ENCODE measurements at regions not wholly inside any gene's neighbourhood (a gene's known extent, or its start where the extent isn't known, plus 50 kb on each side); places are given as distances from the start of the nearest gene placed in this dataset.

DNA sequence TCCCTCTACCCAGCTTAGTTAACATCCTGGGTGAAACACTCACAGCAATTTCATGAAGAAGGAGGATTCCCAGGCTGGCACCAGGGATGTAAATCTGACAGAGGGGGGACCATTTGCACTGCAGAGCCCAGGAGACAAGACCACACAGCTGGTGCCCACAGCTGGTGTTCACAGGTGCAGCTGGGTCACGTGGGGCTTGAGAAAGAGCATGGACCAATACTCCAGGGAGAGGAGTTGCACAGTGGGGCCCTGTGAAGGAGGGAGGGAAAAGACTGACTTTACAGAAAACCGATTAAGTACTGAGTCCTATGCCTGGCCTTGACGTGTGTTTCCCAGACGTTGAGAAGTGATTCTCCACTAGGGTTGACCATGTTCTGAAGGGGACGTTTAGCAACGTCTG lies 1316.7 kb upstream of the TMEM132C start:
- DNase-seq (ENCODE audit: insufficient read length, low spot score), result no peak
- TF ChIP-seq, protein P1, sequence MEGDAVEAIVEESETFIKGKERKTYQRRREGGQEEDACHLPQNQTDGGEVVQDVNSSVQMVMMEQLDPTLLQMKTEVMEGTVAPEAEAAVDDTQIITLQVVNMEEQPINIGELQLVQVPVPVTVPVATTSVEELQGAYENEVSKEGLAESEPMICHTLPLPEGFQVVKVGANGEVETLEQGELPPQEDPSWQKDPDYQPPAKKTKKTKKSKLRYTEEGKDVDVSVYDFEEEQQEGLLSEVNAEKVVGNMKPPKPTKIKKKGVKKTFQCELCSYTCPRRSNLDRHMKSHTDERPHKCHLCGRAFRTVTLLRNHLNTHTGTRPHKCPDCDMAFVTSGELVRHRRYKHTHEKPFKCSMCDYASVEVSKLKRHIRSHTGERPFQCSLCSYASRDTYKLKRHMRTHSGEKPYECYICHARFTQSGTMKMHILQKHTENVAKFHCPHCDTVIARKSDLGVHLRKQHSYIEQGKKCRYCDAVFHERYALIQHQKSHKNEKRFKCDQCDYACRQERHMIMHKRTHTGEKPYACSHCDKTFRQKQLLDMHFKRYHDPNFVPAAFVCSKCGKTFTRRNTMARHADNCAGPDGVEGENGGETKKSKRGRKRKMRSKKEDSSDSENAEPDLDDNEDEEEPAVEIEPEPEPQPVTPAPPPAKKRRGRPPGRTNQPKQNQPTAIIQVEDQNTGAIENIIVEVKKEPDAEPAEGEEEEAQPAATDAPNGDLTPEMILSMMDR (IDR thresholded peaks at IDR 0.05; ENCODE audit: insufficient read depth, missing control alignments), result no peak
- no peak for FAIRE-seq

DNA sequence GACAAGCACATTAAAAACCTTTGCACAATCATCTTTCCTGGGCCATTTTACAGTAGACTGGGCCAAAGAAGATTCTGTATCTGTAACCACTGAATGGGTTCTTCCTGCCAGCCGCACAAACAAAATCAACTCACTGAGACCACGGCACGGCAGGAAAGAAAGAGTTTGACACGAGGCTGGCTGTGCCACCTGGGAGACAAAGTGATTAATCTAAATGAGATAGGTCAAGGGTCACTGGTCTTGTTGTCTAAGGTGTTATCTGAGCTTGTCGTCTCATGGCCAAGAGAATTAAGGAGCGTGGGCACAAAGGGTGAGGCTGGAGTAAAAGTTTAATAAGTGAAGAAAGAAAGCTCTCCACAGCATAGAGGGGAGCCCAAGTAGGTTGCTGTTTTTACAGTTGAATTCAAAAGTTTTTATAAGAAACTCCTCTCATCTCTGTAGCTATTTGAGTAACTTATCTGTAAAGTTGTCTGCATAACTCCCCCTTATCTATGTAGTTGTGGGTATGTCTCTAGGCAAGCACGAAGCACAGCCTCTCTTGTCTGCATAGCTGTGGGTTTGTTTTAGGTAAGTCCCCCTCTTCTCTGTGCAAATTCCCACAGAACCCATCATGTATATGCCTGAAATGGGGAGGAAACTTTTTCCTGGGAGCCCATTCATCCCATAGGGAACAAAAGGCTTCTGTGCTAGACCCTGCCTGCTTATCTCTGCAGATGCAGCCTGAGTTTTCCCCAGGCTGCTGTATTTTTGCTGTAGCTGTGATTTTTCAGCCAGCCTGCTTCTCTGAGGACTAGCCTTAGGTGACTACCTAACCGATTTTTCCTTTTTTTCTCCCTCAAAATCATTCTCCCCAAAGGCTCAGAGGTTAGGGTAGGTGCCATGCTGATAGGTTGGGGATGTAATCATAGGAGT lies 1314.6 kb upstream of the TMEM132C start:
- FAIRE-seq (no peak), DNase-seq (ENCODE audit: insufficient read length, low spot score) (no peak)
- TF ChIP-seq, protein P1 (IDR thresholded peaks at IDR 0.05; ENCODE audit: insufficient read depth, missing control alignments), result no peak

DNA sequence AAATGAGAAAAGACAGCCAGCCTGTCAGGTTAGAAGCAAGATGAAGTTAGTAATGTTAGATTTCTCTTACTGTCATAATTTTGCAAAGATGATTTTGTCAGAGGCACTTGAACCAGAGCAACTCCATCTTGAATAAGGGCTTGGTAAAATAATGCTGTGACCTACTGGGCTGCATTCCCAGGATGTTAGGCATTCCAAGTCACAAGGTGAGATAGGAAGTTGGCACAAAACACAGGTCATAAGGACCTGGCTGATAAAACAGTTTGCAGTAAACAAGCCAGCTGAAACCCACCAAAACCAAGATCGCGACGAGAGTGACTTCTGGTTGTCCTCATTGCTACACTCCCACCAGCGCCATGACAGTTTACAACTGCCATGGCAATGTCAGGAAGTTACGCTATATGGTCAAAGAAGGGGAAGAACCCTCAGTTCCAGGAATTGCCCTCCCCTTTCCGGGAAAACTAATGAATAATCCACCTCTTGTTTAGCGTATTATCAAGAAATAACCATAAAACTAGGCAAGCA lies 1313.5 kb upstream of the TMEM132C start:
- TF ChIP-seq, protein P1 (IDR thresholded peaks at IDR 0.05; ENCODE audit: insufficient read depth, missing control alignments), result no peak
- DNase-seq (ENCODE audit: insufficient read length, low spot score) (no peak), FAIRE-seq (no peak)

DNA sequence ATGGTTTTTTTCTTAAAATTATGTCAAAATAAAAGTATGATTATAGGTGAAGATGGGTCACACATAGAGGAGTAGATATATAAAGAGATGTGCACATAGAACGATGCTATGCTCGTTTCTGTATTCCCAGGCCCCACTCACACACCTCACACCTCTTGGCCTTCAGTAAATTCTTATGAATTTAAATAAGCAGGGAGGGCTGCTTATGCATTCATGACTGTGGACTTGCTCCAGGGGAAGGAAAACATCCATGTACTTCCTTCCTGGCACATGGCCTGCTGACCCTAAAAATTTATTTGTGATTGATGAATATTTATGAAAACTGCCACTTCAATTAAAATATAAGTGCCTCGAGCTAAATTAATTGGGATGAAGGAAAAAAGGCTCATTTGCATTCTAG lies 1306.7 kb upstream of the TMEM132C start:
- TF ChIP-seq, protein P1 (IDR thresholded peaks at IDR 0.05; ENCODE audit: insufficient read depth, missing control alignments), result no peak
- DNase-seq (ENCODE audit: insufficient read length, low spot score) (no peak), FAIRE-seq (no peak)

DNA sequence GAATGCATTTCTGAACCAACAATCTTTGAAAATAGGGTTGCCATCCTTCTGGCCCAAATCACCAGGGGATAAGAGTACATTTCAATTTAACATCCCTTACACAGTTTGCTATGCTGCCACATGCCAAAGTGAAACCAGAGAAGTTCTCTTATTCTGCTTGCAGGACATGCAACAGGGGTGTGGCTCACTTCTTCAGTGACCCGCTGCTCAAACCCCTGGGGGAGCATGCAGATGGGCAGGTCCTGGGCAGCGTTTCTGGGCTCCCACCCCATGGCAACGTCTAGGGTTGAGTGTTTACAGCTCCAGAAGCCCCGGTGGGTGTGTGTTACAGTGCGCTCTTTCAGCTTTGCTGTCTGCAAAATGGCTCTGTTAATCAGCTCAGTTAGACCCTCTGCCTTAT lies 1306.3 kb upstream of the TMEM132C start:
- TF ChIP-seq, protein P1 (IDR thresholded peaks at IDR 0.05; ENCODE audit: insufficient read depth, missing control alignments), result no peak
- FAIRE-seq (no peak), DNase-seq (ENCODE audit: insufficient read length, low spot score) (no peak)

DNA sequence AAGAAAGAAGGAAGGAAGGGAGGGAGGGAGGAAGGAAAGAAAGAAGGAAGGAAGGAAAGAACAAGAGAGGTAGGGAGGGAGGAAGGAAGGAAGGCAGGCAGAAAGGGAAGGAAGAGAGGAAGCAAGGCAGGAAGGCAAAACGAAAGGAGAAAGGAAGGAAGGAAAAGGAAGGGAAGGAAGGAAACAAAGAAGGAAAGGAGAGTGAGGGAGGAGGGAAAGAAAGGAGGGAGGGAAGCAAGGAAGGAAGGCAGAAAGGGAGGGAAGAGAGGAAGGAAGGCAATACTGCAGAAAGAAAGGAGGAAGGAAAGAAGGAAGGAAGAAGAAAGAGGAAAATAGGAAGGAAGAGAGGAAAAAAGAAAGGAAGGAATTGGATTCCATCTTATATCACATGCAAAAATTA lies 1303.1 kb upstream of the TMEM132C start:
- DNase-seq (ENCODE audit: insufficient read length, low spot score), result no peak
- no peak for FAIRE-seq

More for the DNA sequence above, 1303.1 kb upstream of the TMEM132C start:
- TF ChIP-seq, protein P1 (IDR thresholded peaks at IDR 0.05; ENCODE audit: insufficient read depth, missing control alignments), result no peak
